ENCODE measurements at regions not wholly inside any gene's neighbourhood (a gene's known extent, or its start where the extent isn't known, plus 50 kb on each side); places are given as distances from the start of the nearest gene placed in this dataset.

- peak; percentile 66 for DNase-seq (ENCODE audit: low read depth)
These were observed 1241.5 kb upstream of the MIR17HG start for GRCh38 chr13:90105849-90106496.

- DNase-seq (ENCODE audit: low read depth), result no peak
These were observed 1239.8 kb upstream of the MIR17HG start for GRCh38 chr13:90107661-90108060.

DNA sequence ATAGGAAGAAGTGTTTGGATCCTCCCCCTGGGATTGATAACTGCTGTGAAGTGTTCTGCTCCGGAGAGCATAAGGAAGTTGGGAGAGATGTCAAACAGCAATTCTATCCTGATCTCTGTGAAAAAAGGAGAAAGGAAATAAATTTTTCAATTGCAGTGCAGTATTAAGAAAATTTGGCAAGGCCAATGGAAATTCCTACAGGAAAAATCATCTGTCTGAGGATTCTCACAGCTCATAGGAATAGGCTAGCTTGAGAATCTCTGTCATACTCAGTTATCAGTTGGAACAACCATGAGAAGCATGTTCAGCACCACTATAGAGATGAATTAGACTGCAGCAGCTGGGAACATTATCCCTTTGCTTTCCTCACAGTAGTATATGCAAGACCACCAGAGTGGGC is 1238.9 kb upstream of the MIR17HG start:
- no peak for DNase-seq (ENCODE audit: low read depth)

GRCh38 chr13:90116121-90116520 is 1231.4 kb upstream of the MIR17HG start:
- no peak for DNase-seq (ENCODE audit: low read depth)

GRCh38 chr13:90118467-90119071 is 1228.9 kb upstream of the MIR17HG start:
- no peak for DNase-seq (ENCODE audit: low read depth)

GRCh38 chr13:90120026-90120425 is 1227.5 kb upstream of the MIR17HG start:
- no peak for DNase-seq (ENCODE audit: low read depth)

DNA sequence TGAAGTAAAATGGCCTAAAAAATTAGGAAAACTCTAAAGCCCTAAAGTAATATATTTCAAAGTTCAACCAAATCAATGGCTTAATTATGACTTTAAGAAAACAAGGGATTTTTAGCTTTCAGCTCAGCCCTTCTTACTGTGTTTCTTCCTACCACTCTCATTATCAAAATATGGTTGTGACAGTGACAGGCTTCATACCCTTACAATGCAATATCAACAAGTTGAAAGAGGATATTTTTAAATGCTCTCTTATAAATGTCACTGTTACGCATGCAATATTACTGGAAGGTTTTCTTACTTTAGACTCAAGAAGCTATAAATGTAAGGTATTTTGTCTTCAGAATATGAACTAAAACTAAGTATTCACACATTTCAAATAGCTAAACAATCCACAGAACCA is 1225.7 kb upstream of the MIR17HG start:
- DNase-seq (ENCODE audit: low read depth), result no peak

- DNase-seq (ENCODE audit: low read depth), result no peak
These were observed 1225.0 kb upstream of the MIR17HG start for GRCh38 chr13:90122531-90122930.

DNA sequence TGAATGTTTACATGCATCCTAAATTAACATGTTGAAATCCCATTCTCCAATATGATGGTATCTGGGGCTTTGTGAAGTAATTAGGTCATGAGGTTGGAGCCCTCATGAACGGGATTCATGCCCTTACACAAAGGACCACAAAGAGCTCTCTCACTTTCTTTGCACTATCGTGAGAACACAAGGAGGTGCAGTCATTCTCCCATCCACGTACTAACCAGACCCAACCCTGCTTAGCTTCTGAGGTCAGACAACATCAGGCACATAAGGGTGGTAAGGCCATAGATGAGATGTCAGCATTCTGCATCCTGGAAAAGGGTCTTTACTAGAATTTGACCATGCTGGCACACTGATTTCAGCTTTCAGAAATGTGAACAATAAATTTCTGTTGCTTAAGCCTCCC is 1211.9 kb upstream of the MIR17HG start:
- no peak for DNase-seq (ENCODE audit: low read depth)

DNA sequence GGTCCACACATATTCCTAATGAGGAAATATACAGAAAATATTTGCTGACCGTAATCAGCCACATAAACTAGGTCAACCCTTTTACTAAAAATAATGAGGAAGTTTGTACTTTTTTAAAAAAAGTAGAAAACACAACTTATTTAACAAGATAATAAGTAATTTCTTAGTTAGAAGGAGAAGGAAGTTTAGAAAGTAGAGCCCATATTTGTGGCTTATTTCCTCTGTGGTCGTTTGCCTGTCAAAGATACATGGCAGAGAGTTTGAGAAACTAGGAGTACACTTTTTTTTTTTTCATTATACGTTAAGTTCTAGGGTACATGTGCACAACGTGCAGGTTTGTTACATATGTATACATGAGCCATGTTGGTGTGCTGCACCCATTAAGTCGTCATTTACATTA is 1205.2 kb upstream of the MIR17HG start:
- no peak for DNase-seq (ENCODE audit: low read depth)

DNA sequence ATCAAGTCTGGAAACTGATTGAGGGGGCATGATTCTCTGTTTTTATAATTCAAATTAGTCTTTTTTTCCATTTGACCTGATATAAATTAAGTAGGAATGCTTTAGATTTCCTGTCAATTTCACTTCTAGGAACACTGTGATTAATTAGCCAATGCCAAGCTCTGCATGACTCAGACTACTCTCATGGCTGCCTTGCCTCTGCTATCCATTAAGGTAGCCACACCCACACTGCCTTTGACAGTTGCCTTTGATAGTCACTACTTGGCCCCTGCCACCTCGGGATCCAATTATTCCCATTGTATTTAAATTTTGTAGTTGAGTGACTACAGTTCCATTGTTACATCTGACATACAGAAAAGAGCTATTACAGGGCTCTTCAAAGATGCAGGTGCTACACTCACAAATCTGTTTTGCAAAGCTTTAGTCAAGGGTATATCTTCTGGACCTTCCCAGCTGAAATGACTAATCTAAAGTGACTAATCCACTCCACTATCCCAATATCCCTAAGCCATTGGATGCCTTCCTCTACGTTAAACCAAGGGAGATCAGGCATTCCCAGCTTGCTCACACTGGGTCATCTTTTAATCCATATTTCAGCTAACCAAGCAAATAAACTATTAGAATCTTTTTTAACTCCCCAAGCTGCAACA is 1193.1 kb upstream of the MIR17HG start:
- peak; percentile 80 for DNase-seq (ENCODE audit: low read depth)

- no peak for DNase-seq (ENCODE audit: low read depth)
These were observed 1191.1 kb upstream of the MIR17HG start for GRCh38 chr13:90156390-90156789.

DNA sequence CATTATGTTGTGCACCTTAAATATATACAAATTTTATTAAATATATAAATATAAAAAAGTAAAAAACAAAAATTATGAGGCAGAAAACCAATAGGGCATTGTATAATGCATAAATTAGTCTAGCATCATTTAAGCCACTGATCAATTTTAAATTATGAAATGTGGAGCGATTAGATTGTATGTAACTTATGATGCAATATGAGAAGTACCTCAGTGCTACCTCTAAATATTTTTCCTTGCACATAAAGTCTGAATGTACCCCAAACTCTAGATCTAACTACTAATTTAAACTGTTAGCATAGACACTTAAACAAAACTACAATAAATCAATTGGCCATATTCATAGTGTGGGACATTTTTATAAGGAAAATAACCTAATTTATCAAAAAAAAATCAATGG is 1178.5 kb upstream of the MIR17HG start:
- DNase-seq (ENCODE audit: low read depth), result no peak

DNA sequence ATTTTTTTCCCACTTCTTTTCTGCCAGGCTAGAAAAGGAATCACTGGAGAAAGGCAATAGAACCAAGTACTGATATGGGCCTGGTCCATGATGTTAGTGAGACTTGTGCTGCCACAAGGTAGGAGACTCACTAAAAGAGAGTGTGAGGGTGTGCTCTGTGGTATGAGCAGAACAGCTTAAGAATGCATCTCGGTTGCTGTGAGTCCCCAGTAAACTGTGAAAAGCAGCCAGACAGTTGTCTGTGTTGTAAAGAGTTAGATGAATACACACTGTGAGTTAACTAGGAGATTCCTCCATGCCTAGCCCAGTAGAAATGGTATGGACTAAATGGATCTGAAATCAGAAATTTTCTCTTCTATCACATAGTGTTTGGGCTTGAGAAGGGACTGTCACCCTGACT is 1177.3 kb upstream of the MIR17HG start:
- DNase-seq (ENCODE audit: low read depth), result no peak

- peak; percentile 13 for DNase-seq (ENCODE audit: low read depth)
These were observed 1175.8 kb upstream of the MIR17HG start for GRCh38 chr13:90171649-90172048.

DNA sequence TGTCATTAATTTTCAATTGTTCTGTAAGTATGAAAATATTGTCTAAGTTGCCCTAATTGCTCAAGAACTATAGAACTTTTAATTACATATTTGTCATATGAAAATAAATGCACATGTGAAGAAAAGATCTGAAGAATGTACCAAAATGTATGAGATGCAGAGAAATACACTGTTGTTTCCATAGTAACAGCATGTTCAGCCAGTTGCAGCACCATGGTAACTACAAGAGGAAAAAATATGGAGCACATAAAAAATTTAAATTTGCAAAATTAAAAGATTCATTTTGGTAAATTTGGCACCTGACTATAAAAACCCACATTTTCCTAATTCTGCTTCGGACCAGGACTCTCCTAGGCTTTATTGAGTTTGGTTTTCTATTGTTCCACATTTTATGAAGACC is 1170.0 kb upstream of the MIR17HG start:
- DNase-seq (ENCODE audit: low read depth), result no peak

DNA sequence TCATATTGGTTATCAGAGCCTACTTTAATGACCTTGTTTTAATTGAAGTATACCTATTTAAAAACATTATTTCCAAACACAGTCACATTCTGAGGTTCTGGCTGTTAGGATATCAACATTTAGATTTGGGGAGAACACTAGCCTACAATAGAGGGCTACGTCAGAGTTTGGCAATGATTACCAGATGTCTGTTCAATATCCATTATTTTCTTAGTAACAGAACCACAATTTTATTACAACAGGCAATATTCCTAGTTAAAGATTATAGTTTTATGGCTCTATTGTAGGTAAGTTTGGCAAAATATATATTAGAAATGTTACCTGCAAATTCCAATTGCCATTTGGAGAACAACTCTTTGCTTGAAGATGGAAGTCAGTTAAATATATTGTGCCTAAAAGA is 1163.1 kb upstream of the MIR17HG start:
- DNase-seq (ENCODE audit: low read depth), result no peak

DNA sequence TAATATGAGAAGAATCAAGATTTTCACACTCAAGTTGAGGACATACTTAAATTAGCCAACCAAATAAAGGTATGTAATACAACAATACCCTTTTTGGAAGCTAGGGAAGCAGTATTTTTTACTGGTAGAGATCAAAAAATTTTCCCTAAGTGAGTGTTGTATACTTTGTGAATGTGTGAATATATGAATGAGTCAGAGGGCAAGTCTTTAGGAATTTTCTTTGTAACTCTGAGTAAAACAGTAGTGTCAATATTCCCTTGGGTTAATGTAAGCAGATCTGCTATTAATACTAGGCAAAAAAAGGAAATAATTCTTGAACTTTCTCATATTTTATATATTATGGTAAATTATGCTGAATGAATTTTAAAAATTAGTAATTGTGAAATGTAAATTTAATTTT is 1161.8 kb upstream of the MIR17HG start:
- DNase-seq (ENCODE audit: low read depth), result peak; percentile 11

DNA sequence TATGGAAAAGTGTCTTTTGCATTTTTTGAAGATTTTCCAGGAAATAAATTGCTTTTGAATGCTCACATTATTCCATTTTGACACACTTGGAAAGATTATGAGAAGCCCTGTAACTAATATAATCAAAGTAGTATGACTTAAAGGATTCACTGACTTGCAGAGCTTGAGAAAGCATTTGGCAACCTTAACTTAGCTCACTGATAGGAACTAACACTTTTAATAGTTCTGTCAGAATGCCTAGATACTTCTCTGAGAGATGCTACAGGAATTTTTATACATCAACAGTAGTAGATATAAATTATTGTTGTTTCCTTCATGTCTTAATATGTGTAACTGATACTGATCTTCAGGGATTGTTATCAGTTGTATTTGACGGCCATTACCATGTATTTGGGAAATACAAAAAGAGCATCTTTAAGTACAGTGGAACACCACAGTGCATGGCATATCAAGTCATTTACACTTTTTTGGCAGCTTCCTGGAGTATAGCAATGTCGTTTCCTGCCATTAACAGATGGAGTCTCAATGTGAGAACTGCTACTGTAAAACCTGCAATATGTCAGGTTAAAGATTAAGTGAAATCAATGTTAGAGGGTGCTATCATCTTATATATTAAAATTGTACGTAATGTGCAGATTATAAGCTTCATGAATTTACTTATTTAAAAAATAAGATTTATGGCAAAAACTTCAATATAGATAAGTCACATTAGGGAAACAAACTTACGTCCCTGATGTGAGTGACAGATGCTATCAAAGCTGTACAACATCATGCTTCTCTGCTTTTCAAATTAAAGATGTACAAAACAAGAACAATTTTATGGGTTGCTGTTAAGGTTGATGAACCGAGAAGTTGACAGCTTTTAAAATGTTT is 1159.8 kb upstream of the MIR17HG start:
- DNase-seq (ENCODE audit: low read depth), result no peak

GRCh38 chr13:90188351-90188636 is 1159.2 kb upstream of the MIR17HG start:
- DNase-seq (ENCODE audit: low read depth), result no peak

GRCh38 chr13:90197722-90198121 is 1149.8 kb upstream of the MIR17HG start:
- peak; percentile 25 for DNase-seq (ENCODE audit: low read depth)

DNA sequence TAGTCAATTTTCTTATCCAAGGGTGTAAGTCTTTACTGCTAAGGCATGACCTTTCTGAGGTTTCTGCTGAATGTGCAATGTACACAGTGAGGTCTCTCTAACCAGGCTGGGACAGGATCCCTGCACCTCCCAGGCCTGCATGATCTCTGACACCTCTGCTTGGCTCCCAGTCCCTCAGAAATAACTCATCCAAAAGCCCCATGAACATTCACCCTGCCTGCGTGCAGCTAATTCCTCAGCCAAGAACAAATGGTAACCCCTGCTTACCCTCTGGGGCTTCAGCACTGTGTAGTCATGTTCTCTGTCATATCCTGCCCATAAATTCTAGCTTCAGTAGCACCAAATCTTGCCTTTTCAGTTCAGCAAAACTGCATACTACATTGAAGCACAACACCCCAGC is 1146.3 kb upstream of the MIR17HG start:
- peak; percentile 36 for DNase-seq (ENCODE audit: low read depth)

Data from HT1080 (cell line).